ENCODE measurements at regions not wholly inside any gene's neighbourhood (a gene's known extent, or its start where the extent isn't known, plus 50 kb on each side); places are given as distances from the start of the nearest gene placed in this dataset.
"Not testable (repeated sequence)": the region's sequence is repeated elsewhere in the genome, so short reads cannot be mapped to it uniquely, and the experiment has no call there.

DNA sequence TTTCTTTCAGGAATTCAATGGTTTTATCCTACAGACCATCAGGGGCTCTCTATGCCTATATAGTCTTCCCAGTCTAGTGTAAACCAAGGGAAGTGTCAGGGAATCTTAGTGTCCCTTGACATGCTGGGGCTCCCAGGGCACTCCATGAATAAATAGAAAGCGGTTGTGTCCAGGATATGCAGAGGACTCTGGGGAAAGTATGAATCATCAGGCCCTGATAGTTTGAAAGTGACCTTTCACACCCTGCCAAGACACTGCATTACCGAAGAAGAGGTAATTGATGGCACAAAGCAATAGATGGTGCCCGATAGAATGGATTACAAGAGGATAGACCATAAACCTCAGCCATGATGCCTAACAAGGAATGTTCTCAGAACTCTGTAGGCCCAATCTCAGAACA, 163.3 kb upstream of the DAPK1 start:
- no peak for DNase-seq (ENCODE audit: low spot score)

DNA sequence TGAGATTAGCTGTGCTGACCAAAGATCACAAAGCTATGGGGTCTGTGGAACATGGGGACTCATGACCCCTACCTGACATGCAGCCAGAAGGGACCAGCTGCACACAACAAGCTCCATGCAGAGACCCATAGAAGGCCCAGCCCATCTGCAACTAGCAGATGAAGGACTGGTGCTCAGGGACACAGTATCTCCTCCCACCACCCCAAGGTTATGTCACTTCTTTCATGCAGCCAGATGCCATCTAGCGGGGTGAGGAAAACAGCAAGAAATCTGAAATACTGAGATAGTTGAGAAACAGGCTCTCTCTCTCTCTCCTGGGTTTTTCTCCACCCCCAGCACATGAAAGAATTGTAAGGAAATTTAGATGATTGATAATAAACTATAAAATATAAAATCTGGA, 161.3 kb upstream of the DAPK1 start:
- DNase-seq (ENCODE audit: low spot score): peak; percentile 21

DNA sequence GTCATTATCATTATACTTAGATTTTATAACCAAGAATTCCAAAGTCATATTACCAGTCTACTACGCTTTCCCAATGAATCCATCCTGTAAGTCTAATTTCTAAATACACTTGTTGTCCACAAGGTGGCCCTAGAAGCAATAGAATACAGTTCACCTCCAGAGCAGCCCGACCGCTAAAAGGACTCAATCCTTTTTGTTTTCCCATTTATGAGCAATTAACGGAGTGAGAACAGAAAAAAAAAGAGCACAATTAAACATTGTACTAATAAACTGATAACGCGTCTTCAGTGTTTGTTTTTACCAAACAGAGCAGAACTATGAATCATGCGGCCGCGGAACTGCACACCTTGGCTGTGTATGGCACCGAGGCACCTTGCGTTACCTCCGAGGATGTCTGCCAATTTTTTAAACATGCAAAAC, 160.7 kb upstream of the DAPK1 start:
- DNase-seq (ENCODE audit: low spot score): peak; percentile 52

DNA sequence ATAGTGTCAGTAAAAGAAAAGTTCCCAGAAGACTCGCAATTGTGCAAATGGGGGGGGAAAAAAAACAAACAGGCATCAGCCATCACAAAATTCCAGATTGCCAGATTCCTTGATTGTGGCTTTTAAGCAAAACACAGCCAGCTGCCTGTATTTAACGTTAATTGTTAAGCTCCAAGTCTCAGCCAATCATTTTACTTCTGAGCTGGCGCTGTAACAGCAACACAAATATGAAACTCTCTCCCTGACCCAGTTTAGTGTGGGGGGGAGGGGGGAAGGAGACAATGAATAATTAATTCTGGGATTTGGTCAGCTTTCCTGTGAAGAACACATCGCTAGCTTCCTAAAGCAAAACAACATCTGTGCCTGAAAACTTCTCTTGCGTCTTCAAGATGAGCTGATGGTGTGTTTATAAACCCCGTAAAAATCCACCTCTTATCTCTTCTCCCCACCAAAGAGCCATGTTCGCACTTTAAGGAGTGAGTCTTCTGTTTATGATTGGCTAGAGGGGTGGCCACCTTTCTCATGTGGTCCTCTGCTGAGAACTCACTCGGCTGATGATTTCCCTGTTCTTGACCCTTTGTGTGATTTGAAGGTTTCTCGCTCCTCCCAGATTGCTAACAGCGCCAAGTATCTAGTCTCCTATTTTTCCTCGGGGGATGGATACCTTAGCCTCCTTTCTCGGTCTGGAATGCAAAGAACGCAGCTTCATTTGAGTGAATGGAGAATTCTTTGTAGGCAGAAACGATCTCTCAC, 160.2 kb upstream of the DAPK1 start:
- DNase-seq (ENCODE audit: low spot score): no peak

DNA sequence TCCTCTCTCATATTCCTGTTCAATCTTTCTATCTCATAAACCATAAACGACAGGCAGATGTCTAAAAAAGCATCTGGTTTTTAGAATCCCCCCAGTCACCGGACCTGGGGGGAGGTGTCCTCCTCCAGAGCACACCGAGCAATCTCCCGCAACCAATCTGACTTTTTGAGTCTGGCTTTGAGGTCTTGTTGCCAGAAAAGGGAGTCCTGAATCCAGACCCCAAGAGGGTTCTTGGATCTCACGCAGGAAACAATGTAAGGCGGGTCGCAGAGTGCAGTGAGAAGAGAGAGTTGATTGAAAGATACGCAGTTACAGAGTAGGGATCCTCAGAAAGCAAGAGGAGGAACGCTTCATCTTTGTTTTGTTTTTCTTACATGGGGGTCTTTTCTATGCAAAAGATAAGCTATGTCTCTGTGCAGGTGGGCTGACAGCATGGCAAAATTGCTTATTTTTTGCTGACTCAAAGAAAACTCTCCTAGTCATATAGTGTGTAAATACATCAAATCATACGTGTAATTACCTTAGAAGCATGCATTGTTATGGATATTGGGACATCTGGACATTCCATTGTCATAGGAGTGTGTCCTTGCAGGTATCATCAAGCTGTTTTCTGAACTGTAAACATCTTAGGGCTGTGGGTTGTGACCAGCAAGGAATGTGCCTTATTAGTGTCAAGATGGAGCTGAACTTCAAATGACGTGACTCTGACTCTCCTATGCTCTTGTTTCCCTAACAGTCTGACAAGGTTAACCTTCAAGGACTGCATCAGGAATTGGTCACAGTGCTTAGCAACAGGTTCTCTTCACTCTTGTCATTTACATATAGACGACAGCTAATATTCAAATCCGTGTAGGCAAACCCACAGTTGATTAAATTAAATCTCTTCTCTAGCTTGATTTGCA, 159.3 kb upstream of the DAPK1 start:
- no peak for DNase-seq (ENCODE audit: low spot score)

DNA sequence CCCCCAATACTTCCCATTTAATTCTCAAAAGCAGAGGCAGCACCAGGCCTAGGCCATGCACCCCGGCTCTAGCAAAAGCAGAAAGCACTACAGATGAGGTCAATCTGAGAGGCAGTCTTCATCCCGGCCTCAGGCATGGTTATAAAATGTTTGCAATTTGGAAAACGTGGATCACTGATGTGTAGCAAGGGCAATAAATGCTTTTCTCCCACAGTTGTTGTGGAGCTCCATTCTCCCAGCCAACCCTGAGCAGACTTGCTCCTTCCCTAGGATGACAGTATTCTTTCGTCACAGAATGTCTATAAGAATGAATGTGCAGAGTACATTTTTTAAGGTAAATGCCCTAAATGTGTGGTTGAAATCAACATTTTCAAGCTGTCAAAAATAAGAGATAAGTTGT, 157.3 kb upstream of the DAPK1 start:
- DNase-seq (ENCODE audit: low spot score): no peak

DNA sequence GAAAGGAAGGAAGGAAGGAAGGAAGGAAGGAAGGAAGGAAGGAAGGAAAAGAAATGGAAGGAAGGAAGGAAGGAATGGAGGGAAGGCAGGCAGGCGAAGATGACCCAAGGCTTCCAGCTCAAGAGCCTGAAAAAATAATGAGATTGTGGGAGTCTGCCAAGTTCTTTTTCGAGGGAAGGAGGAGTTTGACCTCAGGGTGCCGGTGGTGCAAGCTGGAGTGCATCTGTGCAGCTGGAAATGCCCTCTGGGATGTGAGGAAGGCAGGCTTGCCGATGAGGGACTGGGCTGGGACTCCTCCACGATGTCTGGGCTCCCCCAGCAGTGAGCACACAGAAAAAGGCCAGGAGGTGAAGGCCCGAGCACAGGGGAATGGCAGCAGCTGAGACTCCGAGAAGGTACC, 154.9 kb upstream of the DAPK1 start:
- DNase-seq (ENCODE audit: low spot score): no peak

DNA sequence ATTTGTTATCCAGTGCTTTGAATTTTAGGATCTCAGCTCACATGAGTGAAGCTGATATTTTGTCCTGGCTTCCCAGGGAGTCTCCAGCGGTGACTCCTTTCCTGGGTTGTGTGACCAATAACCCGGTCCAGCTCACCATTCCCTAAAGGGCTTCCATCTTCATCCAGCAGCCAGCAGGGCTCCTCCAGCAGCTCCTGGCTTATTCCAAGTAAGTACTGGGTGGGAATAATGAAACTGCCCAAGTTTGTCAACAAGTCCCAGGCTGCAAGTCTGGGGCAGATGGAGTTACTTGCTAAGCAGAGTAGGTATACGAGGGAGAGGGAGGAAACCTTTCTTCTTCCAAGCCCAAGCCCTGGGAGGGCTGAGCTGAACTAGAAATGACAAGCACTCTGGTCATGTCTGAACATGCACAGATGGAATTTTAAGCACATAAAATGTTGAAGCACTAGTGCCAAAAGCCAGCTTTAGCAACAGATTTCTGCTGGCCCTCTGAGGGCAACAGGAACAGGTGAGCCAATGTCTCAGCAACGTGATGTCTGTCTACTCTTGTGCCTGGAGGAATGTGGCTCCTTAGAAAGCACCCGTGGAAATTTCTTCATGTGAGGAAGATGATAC, 153.7 kb upstream of the DAPK1 start:
- no peak for DNase-seq (ENCODE audit: low spot score)

DNA sequence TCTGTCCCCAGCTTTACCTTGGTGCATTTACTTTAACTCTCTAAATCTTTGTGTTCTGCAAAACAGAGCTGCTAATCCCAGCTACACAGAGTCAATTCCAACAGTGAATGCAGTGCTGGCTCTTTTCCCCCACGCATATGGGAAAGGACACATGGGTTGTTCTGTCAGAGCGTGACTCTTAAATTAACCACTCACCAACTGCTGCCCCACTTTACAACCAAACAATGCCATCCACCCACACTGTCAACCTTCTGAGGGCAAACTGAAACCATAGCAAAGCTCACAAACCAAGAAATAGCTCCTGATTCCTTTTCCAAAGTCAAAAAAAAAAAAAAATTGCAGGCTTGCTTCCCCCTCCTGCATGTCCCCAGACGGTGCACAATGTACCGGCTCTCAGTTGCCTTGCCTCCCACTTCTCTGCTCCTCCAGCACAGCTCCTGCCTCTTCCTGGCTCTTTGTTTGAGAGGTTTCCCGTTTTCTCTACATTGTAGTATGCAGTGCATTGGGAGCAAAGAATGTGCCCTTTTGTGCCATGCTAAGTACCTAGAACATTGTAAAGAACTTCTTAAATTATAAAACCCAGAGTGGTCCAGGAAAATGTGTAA, 151.5 kb upstream of the DAPK1 start:
- no peak for DNase-seq (ENCODE audit: low spot score)

DNA sequence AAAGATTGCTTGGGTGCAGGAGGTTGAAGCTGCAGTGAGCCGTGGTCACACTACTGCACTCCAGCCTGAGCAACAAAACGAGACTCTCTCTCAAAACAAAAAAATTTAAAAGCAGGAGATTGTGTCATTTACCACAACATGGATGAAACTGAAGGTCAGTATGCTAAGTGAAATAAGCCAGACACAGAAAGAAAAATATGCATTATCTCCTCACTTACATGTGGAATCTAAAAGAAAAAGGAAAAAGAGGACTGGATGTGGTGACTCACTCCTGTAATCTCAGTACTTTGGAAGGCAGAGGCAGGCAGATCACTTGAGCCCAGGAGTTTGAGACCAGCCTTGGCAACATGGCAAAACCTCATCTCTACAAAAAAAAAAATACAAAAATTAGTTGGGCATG, 146.8 kb upstream of the DAPK1 start:
- no peak for DNase-seq (ENCODE audit: low spot score)

DNA sequence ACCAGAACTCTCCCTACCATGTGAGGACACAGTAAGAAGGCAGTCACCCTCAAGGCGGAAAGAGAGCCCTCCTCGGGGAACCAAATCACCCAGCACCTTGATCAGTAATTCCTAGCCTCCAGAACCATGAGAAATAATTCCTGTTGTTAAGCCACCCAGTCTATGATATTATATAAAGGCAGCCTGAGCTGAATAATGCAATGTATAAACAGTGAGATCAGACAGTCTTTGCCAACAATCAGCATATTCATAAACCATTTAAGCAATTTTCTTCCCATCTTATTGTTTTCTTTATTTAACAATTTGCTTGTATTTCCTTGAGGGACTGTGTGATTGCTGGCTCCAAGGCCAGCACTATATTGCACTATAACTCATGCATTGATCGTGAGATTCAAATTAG, 144.4 kb upstream of the DAPK1 start:
- no peak for DNase-seq (ENCODE audit: low spot score)

DNA sequence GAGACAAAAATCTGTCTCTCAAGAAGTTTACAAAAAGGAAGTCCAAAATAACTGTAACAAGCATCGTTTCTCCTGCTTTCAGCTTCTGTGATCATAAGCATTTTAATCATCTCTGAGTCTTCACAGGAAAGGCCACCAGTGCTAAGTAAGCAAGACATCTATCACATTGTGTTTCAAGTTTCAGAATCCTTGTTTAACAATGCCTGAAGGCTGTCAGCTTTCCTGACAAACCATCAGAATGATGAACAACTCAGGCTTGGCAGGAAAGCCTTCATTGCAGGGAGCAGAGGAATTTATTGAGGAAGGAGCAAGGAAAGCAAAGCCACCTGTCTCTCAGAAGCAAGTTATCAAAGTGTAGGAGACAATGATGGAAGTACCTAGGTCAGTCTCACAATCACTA, 143.5 kb upstream of the DAPK1 start:
- no peak for DNase-seq (ENCODE audit: low spot score)

DNA sequence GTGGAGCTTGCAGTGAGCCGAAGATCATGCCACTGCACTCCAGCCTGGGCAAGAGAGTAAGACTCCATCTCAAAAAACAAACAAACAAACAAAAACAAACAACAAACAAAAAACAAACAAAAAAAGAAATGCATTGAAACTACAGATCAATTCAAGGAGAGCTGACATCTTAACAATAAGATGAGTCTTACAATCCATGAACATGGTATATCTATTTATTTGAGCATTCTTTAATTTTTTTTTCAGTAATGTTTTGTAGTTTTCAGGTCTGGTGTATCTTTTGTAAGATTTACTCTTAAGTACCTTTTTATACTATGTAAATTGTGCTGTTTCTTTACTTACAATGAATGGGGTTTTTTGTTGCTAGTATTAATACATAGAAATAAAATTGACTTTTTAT, 140.1 kb upstream of the DAPK1 start:
- no peak for DNase-seq (ENCODE audit: low spot score)

DNA sequence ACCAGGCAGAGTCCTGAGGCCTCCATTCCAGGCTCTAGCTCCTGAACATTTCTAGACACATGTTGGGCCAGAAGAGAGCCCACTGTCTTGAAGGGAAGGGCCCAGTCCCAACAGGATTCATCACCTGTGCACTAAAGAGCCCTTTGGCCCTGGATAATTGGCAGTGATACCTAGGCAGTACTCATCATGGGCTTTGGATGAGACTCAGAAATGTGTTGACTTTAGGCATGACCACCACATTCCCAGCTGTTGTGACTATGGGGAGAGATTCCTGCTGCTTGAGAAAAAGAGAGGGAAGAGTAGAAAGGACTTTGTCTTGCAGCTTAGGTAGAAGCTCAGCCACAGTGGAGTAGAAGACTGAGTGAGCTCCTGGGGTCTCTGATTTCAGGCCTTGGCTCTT, 138.4 kb upstream of the DAPK1 start:
- no peak for DNase-seq (ENCODE audit: low spot score)

DNA sequence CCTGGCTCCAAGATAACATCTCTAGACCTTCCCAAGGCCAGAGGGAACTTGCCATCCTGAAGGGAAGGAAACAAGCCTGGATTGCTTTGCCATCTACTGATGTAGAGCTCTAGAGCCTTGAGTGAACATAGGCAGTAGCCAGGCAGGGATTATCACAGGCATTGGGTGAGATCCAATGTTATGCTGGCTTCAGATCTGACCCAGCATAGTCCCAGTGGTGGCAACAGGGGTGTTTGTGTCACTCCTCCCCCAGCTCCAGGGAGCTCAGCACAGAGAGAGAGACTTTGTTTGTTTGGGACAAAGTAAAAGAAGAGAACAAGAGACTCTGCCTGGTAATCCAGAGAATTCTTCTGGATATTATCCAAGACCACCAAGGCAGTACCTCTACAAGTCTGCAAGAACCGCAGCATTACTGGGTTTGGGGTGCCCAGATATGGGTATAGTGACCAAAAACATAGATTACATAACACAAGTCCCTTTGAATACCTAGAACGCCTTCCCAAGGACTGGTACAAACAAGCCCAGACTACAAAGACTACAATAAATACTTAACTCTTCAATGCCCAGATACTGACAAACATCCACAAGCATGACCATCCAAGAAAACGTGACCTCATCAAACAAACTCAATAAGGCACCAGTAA, 137.6 kb upstream of the DAPK1 start:
- DNase-seq (ENCODE audit: low spot score): no peak

DNA sequence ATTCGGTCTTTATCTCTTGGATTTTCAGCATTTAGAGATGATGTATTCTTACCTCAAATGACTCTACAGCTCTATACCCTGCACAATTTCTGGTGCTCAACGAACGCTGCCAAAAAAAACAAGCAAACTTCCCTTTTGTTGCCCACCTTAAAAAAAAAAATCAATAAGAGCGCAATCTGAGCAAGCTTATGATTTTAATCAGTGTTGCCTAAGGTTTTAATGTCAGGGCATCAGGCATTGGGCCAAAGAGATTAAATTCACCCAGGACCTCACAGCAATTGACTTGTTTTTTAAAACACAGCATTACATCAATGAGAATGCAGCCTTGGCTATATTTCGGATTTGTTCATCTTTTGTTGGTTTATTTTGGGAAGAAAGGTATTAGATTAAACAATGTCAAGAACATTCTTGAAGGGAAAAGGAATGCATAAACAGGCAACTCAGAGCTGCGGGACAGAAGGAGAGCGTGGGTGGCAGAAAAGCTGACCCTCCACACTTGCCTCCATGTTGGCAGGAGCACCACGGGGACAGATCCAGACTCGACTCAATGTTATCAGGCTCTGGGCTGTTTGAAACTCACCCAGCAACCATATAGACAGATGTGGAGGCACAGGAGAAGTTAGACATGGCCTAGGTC, 127.5 kb upstream of the DAPK1 start:
- no peak for DNase-seq (ENCODE audit: low spot score)

DNA sequence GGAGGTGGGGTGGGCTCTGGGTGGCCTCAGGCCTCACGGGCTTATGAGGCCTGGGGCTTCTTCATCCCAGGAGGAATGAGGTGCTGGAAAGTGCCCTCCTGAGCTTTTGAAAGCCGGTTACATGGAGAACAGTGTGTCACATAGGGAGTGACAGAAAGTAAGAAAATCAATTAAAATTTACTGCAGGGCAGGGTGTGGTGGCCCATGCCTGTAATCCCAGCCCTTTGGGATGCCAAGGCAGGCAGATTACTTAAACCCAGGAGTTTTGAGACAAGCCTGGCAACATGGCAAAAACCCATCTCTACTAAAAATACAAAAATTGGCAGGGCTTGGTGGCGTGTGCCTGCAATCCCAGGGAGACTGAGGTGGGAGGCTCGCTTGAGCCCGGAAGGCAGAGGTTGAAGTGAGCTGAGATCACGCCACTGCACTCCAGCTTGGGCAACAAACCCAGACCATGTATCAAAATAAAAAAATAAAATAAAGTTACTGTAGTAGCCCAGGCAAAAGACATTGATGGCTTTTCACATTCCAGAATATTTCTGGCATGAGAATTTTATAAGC, 125.8 kb upstream of the DAPK1 start:
- DNase-seq (ENCODE audit: low spot score): no peak

DNA sequence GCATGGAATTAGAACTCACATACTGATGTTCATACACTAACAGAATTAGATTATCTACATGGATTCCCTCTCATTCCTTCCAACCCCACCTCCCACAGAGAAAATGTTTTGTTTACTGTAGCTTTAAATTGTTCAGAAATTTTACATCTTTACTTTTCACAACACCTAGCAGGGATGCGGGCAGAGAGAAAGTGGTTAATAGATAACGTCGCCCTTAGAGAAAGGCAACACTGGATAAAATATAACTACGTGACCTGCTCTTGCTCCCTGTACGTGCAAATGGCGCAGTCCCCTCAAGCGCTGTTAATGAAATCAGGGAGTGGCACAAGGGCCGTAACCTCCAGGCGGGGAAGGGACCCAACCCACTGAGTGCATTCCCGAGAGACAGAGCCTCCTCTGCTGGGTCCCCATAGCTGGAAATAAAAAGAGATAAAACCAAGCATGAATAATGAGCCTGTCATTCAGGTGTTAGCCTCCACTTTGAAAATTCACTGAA, 125.3 kb upstream of the DAPK1 start:
- DNase-seq (ENCODE audit: low spot score): no peak

DNA sequence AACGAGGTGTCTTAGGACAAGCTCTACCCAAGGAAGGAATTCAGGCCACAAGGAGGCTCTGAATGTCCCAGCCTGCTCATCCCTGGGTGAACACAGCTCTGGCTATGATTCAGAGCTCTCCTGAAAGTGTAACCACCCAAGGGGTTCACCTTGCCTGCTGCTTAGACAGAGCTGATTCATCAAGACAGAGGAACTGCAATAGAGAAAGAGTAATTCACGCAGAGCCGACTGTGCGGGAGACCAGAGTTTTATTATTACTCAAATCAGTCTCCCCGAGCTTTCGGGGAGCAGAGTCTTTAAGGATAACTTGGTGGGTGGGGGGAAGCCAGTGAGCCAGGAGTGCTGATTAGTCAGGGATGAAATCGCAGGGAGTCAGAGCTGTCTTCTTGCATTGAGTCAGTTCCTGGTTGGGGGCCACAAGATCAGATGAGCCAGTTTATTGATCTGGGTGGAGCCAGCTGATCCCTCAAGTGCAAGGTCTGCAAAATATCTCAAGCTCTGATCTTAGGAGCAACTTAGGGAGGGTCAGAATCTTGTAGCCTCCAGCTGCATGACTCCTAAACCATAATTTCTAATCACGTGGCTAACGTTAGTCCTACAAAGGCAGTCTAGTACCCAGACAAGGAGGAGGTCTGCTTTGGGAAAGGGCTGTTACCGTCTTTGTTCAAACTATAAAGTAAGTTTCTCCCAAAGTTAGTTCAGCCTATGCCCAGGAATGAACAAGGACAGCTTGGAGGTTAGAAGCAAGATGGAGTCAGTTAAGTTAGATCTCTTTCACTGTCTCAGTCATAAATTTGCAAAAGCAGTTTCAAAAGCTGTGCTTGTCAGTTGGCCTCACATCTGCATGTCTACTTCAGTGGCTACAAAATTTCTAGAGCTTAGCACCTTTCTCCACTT, 123.4 kb upstream of the DAPK1 start:
- not testable (repeated sequence) for DNase-seq (ENCODE audit: low spot score)

Data from hepatic stellate cell (primary cell).